ENCODE measurements at regions not wholly inside any gene's neighbourhood (a gene's known extent, or its start where the extent isn't known, plus 50 kb on each side); places are given as distances from the start of the nearest gene placed in this dataset.

DNA sequence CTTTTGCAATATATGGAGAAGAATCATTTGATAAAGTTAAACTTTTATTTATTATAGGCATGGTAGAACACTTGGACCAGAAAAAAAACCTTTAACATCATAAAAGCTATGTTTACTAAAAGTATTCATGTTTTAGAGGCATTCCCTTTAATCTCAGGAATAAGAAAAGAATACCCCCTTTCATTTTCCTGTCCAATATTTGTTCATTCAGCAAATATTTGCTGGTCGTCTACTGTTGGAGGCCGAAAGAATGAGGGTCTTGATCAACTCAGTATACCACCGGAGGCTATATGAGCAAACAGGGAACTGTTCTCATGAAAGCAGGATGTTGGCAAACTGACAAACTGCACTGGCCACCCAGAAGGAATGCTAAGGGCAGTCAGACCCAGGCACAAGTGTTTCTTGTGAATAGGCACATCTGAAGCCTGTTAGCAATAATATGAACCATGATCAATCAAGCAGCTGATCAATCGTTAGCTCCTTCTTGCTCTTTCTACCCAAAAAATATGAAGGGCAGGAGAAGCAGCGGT lies 480.8 kb upstream of the FAT1 start:
- TF ChIP-seq, protein P1, sequence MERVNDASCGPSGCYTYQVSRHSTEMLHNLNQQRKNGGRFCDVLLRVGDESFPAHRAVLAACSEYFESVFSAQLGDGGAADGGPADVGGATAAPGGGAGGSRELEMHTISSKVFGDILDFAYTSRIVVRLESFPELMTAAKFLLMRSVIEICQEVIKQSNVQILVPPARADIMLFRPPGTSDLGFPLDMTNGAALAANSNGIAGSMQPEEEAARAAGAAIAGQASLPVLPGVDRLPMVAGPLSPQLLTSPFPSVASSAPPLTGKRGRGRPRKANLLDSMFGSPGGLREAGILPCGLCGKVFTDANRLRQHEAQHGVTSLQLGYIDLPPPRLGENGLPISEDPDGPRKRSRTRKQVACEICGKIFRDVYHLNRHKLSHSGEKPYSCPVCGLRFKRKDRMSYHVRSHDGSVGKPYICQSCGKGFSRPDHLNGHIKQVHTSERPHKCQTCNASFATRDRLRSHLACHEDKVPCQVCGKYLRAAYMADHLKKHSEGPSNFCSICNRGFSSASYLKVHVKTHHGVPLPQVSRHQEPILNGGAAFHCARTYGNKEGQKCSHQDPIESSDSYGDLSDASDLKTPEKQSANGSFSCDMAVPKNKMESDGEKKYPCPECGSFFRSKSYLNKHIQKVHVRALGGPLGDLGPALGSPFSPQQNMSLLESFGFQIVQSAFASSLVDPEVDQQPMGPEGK (tag by site-specific recombination; IDR thresholded peaks at IDR 0.05): no peak
- TF ChIP-seq BCL11A (tag by site-specific recombination; IDR thresholded peaks at IDR 0.05; ENCODE audit: low read depth) (no peak), TCF7L2 (IDR thresholded peaks at IDR 0.05; ENCODE audit: borderline replicate concordance, low read depth, low read length) (no peak), SP3 (tag by site-specific recombination; IDR thresholded peaks at IDR 0.05) (no peak), ZNF776 (tag by site-specific recombination; IDR thresholded peaks at IDR 0.05; ENCODE audit: borderline replicate concordance) (no peak), KLF7 (tag by site-specific recombination; IDR thresholded peaks at IDR 0.05; ENCODE audit: borderline replicate concordance) (no peak)
- TF ChIP-seq, protein P2, sequence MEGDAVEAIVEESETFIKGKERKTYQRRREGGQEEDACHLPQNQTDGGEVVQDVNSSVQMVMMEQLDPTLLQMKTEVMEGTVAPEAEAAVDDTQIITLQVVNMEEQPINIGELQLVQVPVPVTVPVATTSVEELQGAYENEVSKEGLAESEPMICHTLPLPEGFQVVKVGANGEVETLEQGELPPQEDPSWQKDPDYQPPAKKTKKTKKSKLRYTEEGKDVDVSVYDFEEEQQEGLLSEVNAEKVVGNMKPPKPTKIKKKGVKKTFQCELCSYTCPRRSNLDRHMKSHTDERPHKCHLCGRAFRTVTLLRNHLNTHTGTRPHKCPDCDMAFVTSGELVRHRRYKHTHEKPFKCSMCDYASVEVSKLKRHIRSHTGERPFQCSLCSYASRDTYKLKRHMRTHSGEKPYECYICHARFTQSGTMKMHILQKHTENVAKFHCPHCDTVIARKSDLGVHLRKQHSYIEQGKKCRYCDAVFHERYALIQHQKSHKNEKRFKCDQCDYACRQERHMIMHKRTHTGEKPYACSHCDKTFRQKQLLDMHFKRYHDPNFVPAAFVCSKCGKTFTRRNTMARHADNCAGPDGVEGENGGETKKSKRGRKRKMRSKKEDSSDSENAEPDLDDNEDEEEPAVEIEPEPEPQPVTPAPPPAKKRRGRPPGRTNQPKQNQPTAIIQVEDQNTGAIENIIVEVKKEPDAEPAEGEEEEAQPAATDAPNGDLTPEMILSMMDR (tag by site-specific recombination; IDR thresholded peaks at IDR 0.05): no peak
- TF ChIP-seq, protein P3, sequence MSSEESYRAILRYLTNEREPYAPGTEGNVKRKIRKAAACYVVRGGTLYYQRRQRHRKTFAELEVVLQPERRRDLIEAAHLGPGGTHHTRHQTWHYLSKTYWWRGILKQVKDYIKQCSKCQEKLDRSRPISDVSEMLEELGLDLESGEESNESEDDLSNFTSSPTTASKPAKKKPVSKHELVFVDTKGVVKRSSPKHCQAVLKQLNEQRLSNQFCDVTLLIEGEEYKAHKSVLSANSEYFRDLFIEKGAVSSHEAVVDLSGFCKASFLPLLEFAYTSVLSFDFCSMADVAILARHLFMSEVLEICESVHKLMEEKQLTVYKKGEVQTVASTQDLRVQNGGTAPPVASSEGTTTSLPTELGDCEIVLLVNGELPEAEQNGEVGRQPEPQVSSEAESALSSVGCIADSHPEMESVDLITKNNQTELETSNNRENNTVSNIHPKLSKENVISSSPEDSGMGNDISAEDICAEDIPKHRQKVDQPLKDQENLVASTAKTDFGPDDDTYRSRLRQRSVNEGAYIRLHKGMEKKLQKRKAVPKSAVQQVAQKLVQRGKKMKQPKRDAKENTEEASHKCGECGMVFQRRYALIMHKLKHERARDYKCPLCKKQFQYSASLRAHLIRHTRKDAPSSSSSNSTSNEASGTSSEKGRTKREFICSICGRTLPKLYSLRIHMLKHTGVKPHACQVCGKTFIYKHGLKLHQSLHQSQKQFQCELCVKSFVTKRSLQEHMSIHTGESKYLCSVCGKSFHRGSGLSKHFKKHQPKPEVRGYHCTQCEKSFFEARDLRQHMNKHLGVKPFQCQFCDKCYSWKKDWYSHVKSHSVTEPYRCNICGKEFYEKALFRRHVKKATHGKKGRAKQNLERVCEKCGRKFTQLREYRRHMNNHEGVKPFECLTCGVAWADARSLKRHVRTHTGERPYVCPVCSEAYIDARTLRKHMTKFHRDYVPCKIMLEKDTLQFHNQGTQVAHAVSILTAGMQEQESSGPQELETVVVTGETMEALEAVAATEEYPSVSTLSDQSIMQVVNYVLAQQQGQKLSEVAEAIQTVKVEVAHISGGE (tag by site-specific recombination; conservative IDR thresholded peaks at IDR 0.05; ENCODE audit: low read depth): no peak
- TF ChIP-seq, protein P4, sequence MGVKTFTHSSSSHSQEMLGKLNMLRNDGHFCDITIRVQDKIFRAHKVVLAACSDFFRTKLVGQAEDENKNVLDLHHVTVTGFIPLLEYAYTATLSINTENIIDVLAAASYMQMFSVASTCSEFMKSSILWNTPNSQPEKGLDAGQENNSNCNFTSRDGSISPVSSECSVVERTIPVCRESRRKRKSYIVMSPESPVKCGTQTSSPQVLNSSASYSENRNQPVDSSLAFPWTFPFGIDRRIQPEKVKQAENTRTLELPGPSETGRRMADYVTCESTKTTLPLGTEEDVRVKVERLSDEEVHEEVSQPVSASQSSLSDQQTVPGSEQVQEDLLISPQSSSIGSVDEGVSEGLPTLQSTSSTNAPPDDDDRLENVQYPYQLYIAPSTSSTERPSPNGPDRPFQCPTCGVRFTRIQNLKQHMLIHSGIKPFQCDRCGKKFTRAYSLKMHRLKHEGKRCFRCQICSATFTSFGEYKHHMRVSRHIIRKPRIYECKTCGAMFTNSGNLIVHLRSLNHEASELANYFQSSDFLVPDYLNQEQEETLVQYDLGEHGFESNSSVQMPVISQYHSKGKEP (tag by site-specific recombination; IDR thresholded peaks at IDR 0.05): no peak
- TF ChIP-seq, protein P5, sequence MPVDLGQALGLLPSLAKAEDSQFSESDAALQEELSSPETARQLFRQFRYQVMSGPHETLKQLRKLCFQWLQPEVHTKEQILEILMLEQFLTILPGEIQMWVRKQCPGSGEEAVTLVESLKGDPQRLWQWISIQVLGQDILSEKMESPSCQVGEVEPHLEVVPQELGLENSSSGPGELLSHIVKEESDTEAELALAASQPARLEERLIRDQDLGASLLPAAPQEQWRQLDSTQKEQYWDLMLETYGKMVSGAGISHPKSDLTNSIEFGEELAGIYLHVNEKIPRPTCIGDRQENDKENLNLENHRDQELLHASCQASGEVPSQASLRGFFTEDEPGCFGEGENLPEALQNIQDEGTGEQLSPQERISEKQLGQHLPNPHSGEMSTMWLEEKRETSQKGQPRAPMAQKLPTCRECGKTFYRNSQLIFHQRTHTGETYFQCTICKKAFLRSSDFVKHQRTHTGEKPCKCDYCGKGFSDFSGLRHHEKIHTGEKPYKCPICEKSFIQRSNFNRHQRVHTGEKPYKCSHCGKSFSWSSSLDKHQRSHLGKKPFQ (tag by site-specific recombination; IDR thresholded peaks at IDR 0.05): no peak

All from HEK293 (cell line).